ENCODE measurements at regions not wholly inside any gene's neighbourhood (a gene's known extent, or its start where the extent isn't known, plus 50 kb on each side); places are given as distances from the start of the nearest gene placed in this dataset.

- TF ChIP-seq, protein P1, sequence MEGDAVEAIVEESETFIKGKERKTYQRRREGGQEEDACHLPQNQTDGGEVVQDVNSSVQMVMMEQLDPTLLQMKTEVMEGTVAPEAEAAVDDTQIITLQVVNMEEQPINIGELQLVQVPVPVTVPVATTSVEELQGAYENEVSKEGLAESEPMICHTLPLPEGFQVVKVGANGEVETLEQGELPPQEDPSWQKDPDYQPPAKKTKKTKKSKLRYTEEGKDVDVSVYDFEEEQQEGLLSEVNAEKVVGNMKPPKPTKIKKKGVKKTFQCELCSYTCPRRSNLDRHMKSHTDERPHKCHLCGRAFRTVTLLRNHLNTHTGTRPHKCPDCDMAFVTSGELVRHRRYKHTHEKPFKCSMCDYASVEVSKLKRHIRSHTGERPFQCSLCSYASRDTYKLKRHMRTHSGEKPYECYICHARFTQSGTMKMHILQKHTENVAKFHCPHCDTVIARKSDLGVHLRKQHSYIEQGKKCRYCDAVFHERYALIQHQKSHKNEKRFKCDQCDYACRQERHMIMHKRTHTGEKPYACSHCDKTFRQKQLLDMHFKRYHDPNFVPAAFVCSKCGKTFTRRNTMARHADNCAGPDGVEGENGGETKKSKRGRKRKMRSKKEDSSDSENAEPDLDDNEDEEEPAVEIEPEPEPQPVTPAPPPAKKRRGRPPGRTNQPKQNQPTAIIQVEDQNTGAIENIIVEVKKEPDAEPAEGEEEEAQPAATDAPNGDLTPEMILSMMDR (IDR thresholded peaks at IDR 0.05): no peak
- TF ChIP-seq, protein P2, sequence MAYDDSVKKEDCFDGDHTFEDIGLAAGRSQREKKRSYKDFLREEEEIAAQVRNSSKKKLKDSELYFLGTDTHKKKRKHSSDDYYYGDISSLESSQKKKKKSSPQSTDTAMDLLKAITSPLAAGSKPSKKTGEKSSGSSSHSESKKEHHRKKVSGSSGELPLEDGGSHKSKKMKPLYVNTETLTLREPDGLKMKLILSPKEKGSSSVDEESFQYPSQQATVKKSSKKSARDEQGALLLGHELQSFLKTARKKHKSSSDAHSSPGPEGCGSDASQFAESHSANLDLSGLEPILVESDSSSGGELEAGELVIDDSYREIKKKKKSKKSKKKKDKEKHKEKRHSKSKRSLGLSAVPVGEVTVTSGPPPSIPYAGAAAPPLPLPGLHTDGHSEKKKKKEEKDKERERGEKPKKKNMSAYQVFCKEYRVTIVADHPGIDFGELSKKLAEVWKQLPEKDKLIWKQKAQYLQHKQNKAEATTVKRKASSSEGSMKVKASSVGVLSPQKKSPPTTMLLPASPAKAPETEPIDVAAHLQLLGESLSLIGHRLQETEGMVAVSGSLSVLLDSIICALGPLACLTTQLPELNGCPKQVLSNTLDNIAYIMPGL (CRISPR knock-in tag; IDR thresholded peaks at IDR 0.05; ENCODE audit: borderline replicate concordance): no peak
- TF ChIP-seq RAD21 (conservative IDR thresholded peaks at IDR 0.05 in 1 of 2, IDR thresholded peaks at IDR 0.05 in 1 of 2) (no peak), POLR2A (IDR thresholded peaks at IDR 0.05; ENCODE audit: low read length) (no peak), REST (IDR thresholded peaks at IDR 0.05) (no peak), KDM1A (IDR thresholded peaks at IDR 0.05; ENCODE audit: low read depth) (no peak), ZC3H11A (IDR thresholded peaks at IDR 0.05) (no peak), CBX2 (IDR thresholded peaks at IDR 0.05; ENCODE audit: borderline replicate concordance, low read depth) (no peak), NFE2L2 (conservative IDR thresholded peaks at IDR 0.05; ENCODE audit: low read length) (no peak), RCOR1 (IDR thresholded peaks at IDR 0.05; ENCODE audit: low read depth, low read length) (no peak), FOXS1 (CRISPR knock-in tag; IDR thresholded peaks at IDR 0.05) (no peak)
These were observed 439.1 kb downstream of the FOXG1 start for GRCh38 chr14:29205658-29206057.

Measured in A549 (cell line).